H9 (cell line): ENCODE measurements at regions not wholly inside any gene's neighbourhood (a gene's known extent, or its start where the extent isn't known, plus 50 kb on each side); places are given as distances from the start of the nearest gene placed in this dataset.
"Not testable (repeated sequence)": the region's sequence is repeated elsewhere in the genome, so short reads cannot be mapped to it uniquely, and the experiment has no call there.

Source experiments
- DNase-seq: peaks from one replicate; pipeline ENCODE4 v3.0.0-alpha.2; 2017
- H2AFZ ChIP-seq: one replicate; pipeline ENCODE4 v1.6.1; 2013; ENCODE audit warnings: mild to moderate bottlenecking, low read length, control low read depth, moderate library complexity
- H2AK5ac ChIP-seq: 2 replicates; pipeline ENCODE4 v1.6.1; 2013; ENCODE audit warnings: low read length, control low read depth, mixed read lengths; ENCODE audit not compliant: insufficient read length
- H2BK120ac ChIP-seq: one replicate; pipeline ENCODE4 v1.6.1; 2013; ENCODE audit warnings: low read depth, mild to moderate bottlenecking, low read length, control low read depth, inconsistent platforms; ENCODE audit not compliant: poor library complexity, severe bottlenecking
- H2BK12ac ChIP-seq: 2 replicates; pipeline ENCODE4 v1.6.1; 2013; ENCODE audit warnings: low read length, control low read depth, mixed read lengths, low read depth; ENCODE audit not compliant: insufficient read length
- H2BK15ac ChIP-seq: 2 replicates; pipeline ENCODE4 v1.6.1; 2013; ENCODE audit warnings: low read depth, low read length, control low read depth
- H2BK20ac ChIP-seq: one replicate; pipeline ENCODE4 v1.6.1; 2013; ENCODE audit warnings: low read depth, mild to moderate bottlenecking, low read length, control low read depth, inconsistent platforms; ENCODE audit not compliant: poor library complexity, severe bottlenecking
- H2BK5ac ChIP-seq: 2 replicates; pipeline ENCODE4 v1.6.1; 2013; ENCODE audit warnings: low read length, control low read depth, mixed read lengths; ENCODE audit not compliant: insufficient read length
- H3K14ac ChIP-seq: 2 replicates; pipeline ENCODE4 v1.6.1; 2013; ENCODE audit warnings: low read length, control low read depth; ENCODE audit not compliant: insufficient read depth
- H3K18ac ChIP-seq: 2 replicates; pipeline ENCODE4 v1.6.1; 2013; ENCODE audit warnings: low read depth, mild to moderate bottlenecking, mixed read lengths, low read length, control low read depth; ENCODE audit not compliant: insufficient read length
- H3K23ac ChIP-seq: 2 replicates; pipeline ENCODE4 v1.6.1; 2013; ENCODE audit warnings: low read length, control low read depth, mixed read lengths, low read depth; ENCODE audit not compliant: insufficient read length
- H3K23me2 ChIP-seq: 2 replicates; pipeline ENCODE4 v1.6.1; 2013; ENCODE audit warnings: low read depth, mild to moderate bottlenecking, mixed read lengths, low read length, control low read depth; ENCODE audit not compliant: insufficient read length, poor library complexity, severe bottlenecking
- H3K27ac ChIP-seq: 2 replicates; pipeline ENCODE4 v1.5.1; 2013; ENCODE audit warnings: low read length, control low read depth, mixed read lengths, low read depth; ENCODE audit not compliant: insufficient read length
- H3K27me3 ChIP-seq: 2 replicates; pipeline ENCODE4 v1.6.1; 2013; ENCODE audit warnings: low read length, control low read depth, inconsistent platforms; ENCODE audit not compliant: insufficient read depth
- H3K4ac ChIP-seq: 2 replicates; pipeline ENCODE4 v1.6.1; 2013; ENCODE audit warnings: low read depth, mild to moderate bottlenecking, control low read depth, inconsistent platforms, low read length, moderate library complexity
- H3K4me1 ChIP-seq: 2 replicates; pipeline ENCODE4 v1.6.1; 2013; ENCODE audit warnings: low read length, control low read depth, inconsistent platforms; ENCODE audit not compliant: insufficient read depth
- H3K4me2 ChIP-seq: 2 replicates; pipeline ENCODE4 v1.6.1; 2013; ENCODE audit warnings: low read length, control low read depth, mixed read lengths; ENCODE audit not compliant: insufficient read length, insufficient read depth
- H3K56ac ChIP-seq: 2 replicates; pipeline ENCODE4 v1.6.1; 2013; ENCODE audit warnings: low read depth, mild to moderate bottlenecking, mixed read lengths, low read length, control low read depth; ENCODE audit not compliant: insufficient read length
- H3K79me1 ChIP-seq: 2 replicates; pipeline ENCODE4 v1.6.1; 2013; ENCODE audit warnings: low read depth, mild to moderate bottlenecking, moderate library complexity, low read length, control low read depth, inconsistent platforms; ENCODE audit not compliant: insufficient read depth, poor library complexity, severe bottlenecking
- H3K79me2 ChIP-seq: 2 replicates; pipeline ENCODE4 v1.6.1; 2013; ENCODE audit warnings: low read length, control low read depth, inconsistent platforms; ENCODE audit not compliant: insufficient read depth
- H3K9ac ChIP-seq: 2 replicates; pipeline ENCODE4 v1.6.1; 2013; ENCODE audit warnings: low read length, control low read depth, mixed read lengths; ENCODE audit not compliant: insufficient read length; ENCODE audit errors: extremely low read depth
- H3K9me3 ChIP-seq: one replicate; pipeline ENCODE4 v1.6.1; 2013; ENCODE audit warnings: low read depth, low read length, inconsistent platforms; ENCODE audit not compliant: control insufficient read depth
- H3T11ph ChIP-seq: one replicate; pipeline ENCODE4 v1.6.1; 2013; ENCODE audit warnings: mild to moderate bottlenecking, low read length, control low read depth, inconsistent platforms
- H4K20me1 ChIP-seq: one replicate; pipeline ENCODE4 v1.6.1; 2013; ENCODE audit not compliant: control insufficient read depth, insufficient read length, insufficient read depth
- H4K5ac ChIP-seq: 2 replicates; pipeline ENCODE4 v1.6.1; 2013; ENCODE audit warnings: low read depth, mild to moderate bottlenecking, mixed read lengths, low read length, control low read depth; ENCODE audit not compliant: insufficient read length
- H4K8ac ChIP-seq: replicated peaks from 2 replicates; pipeline ENCODE4 v1.6.1; 2013; ENCODE audit warnings: low read length, control low read depth, mixed read lengths, low read depth; ENCODE audit not compliant: insufficient read length
- H4K91ac ChIP-seq: 2 replicates; pipeline ENCODE4 v1.6.1; 2013; ENCODE audit warnings: low read depth, mild to moderate bottlenecking, moderate library complexity, mixed read lengths, low read length, control low read depth; ENCODE audit not compliant: insufficient read length
- H3K27ac Mint-ChIP-seq, 3 experiments: 2 replicates in 2 of 3; 3 replicates in 1 of 3; pipeline ENCODE4 v1.8.0; 2020 to 2021; ENCODE audit warnings: mixed read lengths in 3 of 3, mild to moderate bottlenecking in 1 of 3, moderate library complexity in 1 of 3
- H3K27me3 Mint-ChIP-seq: 2 replicates; pipeline ENCODE4 v1.8.0; 2021; ENCODE audit warnings: low read depth, mild to moderate bottlenecking, moderate library complexity, mixed read lengths
- H3K36me3 Mint-ChIP-seq, 3 experiments: 2 replicates in 2 of 3; 3 replicates in 1 of 3; pipeline ENCODE4 v1.8.0; 2020 to 2021; ENCODE audit warnings: low read depth in 3 of 3, mixed read lengths in 3 of 3; ENCODE audit not compliant: insufficient read depth in 1 of 3
- H3K4me1 Mint-ChIP-seq, 2 experiments: 2 replicates each; pipeline ENCODE4 v1.8.0; 2020; ENCODE audit warnings: mixed read lengths in 2 of 2
- H3K4me3 Mint-ChIP-seq, 2 experiments: 2 replicates in 1 of 2; 3 replicates in 1 of 2; pipeline ENCODE4 v1.8.0; 2020 to 2021; ENCODE audit warnings: mild to moderate bottlenecking in 2 of 2, mixed read lengths in 2 of 2, moderate library complexity in 1 of 2
- H3K9me3 Mint-ChIP-seq, 2 experiments: 2 replicates in 1 of 2; 3 replicates in 1 of 2; pipeline ENCODE4 v1.8.0; 2020; ENCODE audit warnings: mild to moderate bottlenecking in 2 of 2, mixed read lengths in 2 of 2, moderate library complexity in 1 of 2
- WGBS: extraction: QIAGEN DNeasy Blood & Tissue Kit; methylation state at CpG from one replicate; pipeline ENCODE4 v1.1.7; 2013; ENCODE audit warnings: missing lambda C conversion rate, low lambda C conversion rate, mixed read lengths; ENCODE audit not compliant: insufficient read length; ENCODE audit errors: extremely low coverage; 5-methylcytosine and 5-hydroxymethylcytosine counted together
- TF ChIP-seq, protein P1 (sequence below): fragments of 200-600 bp; sonication (generic); conservative IDR thresholded peaks from 3 replicates; pipeline ENCODE4 v1.8.0; 2021; ENCODE audit warnings: antibody characterized with exemption, mild to moderate bottlenecking

DNA sequence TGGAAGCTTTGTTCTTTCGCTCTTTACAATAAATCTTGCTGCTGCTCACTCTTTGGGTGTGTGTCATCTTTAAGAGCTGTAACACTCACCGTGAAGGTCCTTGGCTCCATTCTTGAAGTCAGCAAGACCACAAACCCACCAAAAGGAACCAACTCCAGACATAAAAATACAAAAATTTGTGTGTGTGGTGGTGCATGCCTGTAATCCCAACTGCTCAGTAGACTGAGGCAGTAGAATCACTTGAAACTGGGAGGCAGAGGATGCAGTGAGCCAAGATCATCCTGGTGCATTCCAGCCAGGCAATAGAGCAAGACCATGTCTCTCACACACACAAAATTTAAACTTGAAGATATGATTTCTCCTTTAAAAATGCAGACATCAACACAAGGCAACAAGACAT lies 1431.7 kb upstream of the B3GALT2 start:
- Mint-ChIP-seq H3K36me3 (peaks cover 0 to 5% (median 3%) of the 10 kb centered on the region in 3 experiments; a peak in 3 of 7 replicates), H3K4me3 (no peak overlapping the region), H3K27me3 (no peaks in the 10 kb centered on the region), H3K27ac (no peak overlapping the region), H3K9me3 (peaks cover 5 to 19% of the 10 kb centered on the region in 2 experiments; a peak in 4 of 5 replicates), H3K4me1 (no peaks in the 10 kb centered on the region)
- H3K14ac ChIP-seq = no peak overlapping the region
- no peak overlapping the region for H4K5ac ChIP-seq
- no peaks in the 10 kb centered on the region for H4K20me1 ChIP-seq
- no peak overlapping the region for H2BK15ac ChIP-seq
- no peak overlapping the region for H2AK5ac ChIP-seq
- TF ChIP-seq, protein P1, sequence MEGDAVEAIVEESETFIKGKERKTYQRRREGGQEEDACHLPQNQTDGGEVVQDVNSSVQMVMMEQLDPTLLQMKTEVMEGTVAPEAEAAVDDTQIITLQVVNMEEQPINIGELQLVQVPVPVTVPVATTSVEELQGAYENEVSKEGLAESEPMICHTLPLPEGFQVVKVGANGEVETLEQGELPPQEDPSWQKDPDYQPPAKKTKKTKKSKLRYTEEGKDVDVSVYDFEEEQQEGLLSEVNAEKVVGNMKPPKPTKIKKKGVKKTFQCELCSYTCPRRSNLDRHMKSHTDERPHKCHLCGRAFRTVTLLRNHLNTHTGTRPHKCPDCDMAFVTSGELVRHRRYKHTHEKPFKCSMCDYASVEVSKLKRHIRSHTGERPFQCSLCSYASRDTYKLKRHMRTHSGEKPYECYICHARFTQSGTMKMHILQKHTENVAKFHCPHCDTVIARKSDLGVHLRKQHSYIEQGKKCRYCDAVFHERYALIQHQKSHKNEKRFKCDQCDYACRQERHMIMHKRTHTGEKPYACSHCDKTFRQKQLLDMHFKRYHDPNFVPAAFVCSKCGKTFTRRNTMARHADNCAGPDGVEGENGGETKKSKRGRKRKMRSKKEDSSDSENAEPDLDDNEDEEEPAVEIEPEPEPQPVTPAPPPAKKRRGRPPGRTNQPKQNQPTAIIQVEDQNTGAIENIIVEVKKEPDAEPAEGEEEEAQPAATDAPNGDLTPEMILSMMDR = no peak
- H2BK5ac ChIP-seq = no peak overlapping the region
- H3K27ac ChIP-seq = no peak overlapping the region
- no peaks in the 10 kb centered on the region for H3K4me1 ChIP-seq
- H2AFZ ChIP-seq = no peak overlapping the region
- DNase-seq = no peak
- no peaks in the 10 kb centered on the region for H3K27me3 ChIP-seq
- no peak overlapping the region for H3K23ac ChIP-seq
- no peak overlapping the region for H2BK120ac ChIP-seq
- H3T11ph ChIP-seq = no peak overlapping the region
- no peak overlapping the region for H3K18ac ChIP-seq
- H3K23me2 ChIP-seq = no peaks in the 10 kb centered on the region
- no peaks in the 10 kb centered on the region for H3K9me3 ChIP-seq
- H4K8ac ChIP-seq = no peak overlapping the region
- H3K56ac ChIP-seq = no peak overlapping the region
- H2BK12ac ChIP-seq = no peak overlapping the region
- no peak overlapping the region for H2BK20ac ChIP-seq
- no peak overlapping the region for H3K4ac ChIP-seq
- H3K79me2 ChIP-seq = no peaks in the 10 kb centered on the region
- no peak overlapping the region for H3K9ac ChIP-seq
- H4K91ac ChIP-seq = no peak overlapping the region
- no peaks in the 10 kb centered on the region for H3K79me1 ChIP-seq
- H3K4me2 ChIP-seq = no peak overlapping the region
- WGBS = no CpG with 5 or more reads among the region's 2 CpGs

- not testable (repeated sequence) for H4K20me1 ChIP-seq, DNase-seq, H3K79me2 ChIP-seq, H4K5ac ChIP-seq, H3K4me1 Mint-ChIP-seq, H3T11ph ChIP-seq, H4K8ac ChIP-seq, H2BK5ac ChIP-seq, H2BK15ac ChIP-seq, H3K56ac ChIP-seq, H3K9me3 ChIP-seq, H3K4me3 Mint-ChIP-seq, H2AFZ ChIP-seq, H2BK20ac ChIP-seq, H3K4ac ChIP-seq, H3K79me1 ChIP-seq, H3K14ac ChIP-seq, H3K36me3 Mint-ChIP-seq, H4K91ac ChIP-seq, H3K23me2 ChIP-seq, H3K27me3 ChIP-seq, H3K27me3 Mint-ChIP-seq, H2BK12ac ChIP-seq, H3K4me2 ChIP-seq, H3K27ac Mint-ChIP-seq, H3K23ac ChIP-seq, H3K9ac ChIP-seq, H3K18ac ChIP-seq, H2AK5ac ChIP-seq, H2BK120ac ChIP-seq, H3K27ac ChIP-seq, H3K4me1 ChIP-seq
- H3K9me3 Mint-ChIP-seq = peaks cover 5 to 19% of the 10 kb centered on the region in 2 experiments; a peak in 4 of 5 replicates
- WGBS = no CpG with 5 or more reads among the region's 6 CpGs
Observed at GRCh38 chr1:194617272-194617671, 1430.9 kb upstream of the B3GALT2 start.
